Left lobe of liver (tissue), 2 donors: ENCODE measurements at regions not wholly inside any gene's neighbourhood (a gene's known extent, or its start where the extent isn't known, plus 50 kb on each side); places are given as distances from the start of the nearest gene placed in this dataset.
A peak's percentile ranks its signal among the peaks of the same experiment; 100 is the strongest.

Experiments used
- ATAC-seq: fragments of 200-7000 bp; cut with Tn5 transposase; one replicate; pipeline ENCODE4 v1.9.1; 2020; ENCODE audit warnings: mild to moderate bottlenecking, moderate library complexity
- DNase-seq: peaks from one replicate; pipeline ENCODE4 v3.0.0-alpha.2; 2020; ENCODE audit warnings: low spot score
- donor health status: DM: no; HTN: no; CAD: no; lungs with moderate emphysema.
- donor health status: DM: no; HTN: yes; CAD: no.

- DNase-seq (no peak), ATAC-seq (no peak)
Measured at GRCh38 chr16:85556456-85557082, 56.6 kb upstream of the GSE1 start.

- DNase-seq: peak; percentile 88
- peak; percentile 58 for ATAC-seq
Measured at GRCh38 chr16:85557083-85557970, 55.8 kb upstream of the GSE1 start.

- ATAC-seq: no peak
- no peak for DNase-seq
Measured at GRCh38 chr16:85557971-85558657, 55.0 kb upstream of the GSE1 start.

- DNase-seq (no peak), ATAC-seq (no peak)
Measured at GRCh38 chr16:85560932-85561247, 52.2 kb upstream of the GSE1 start.

- no peak for ATAC-seq
Measured at GRCh38 chr16:85561248-85562092, 51.7 kb upstream of the GSE1 start.

GRCh38 chr16:85562093-85562786 lies 50.9 kb upstream of the GSE1 start:
- no peak for DNase-seq

More at GRCh38 chr16:85561248-85562092, 51.7 kb upstream of the GSE1 start:
- DNase-seq: no peak

GRCh38 chr16:85563034-85563433 lies 50.1 kb upstream of the GSE1 start:
- ATAC-seq (no peak), DNase-seq (no peak)

More at GRCh38 chr16:85562093-85562786, 50.9 kb upstream of the GSE1 start:
- ATAC-seq: no peak
